Keratinocyte (primary cell): ENCODE measurements at regions not wholly inside any gene's neighbourhood (a gene's known extent, or its start where the extent isn't known, plus 50 kb on each side); places are given as distances from the start of the nearest gene placed in this dataset.

Experiments used
- DNase-seq: peaks from one replicate; pipeline ENCODE4 v3.0.0-alpha.2; 2011; ENCODE audit warnings: low read depth, missing footprints, low spot score
- FAIRE-seq: peaks from 2 replicates; lab custom pipeline; 2011; peaks lifted over from hg19 to GRCh38; lab: Jason Lieb, UNC
- H2AFZ ChIP-seq: 2 replicates; pipeline ENCODE4 v1.6.0; 2012; ENCODE audit warnings: low read length, control low read depth, inconsistent platforms; ENCODE audit not compliant: control insufficient read depth
- H3K27ac ChIP-seq: 2 replicates; pipeline ENCODE4 v1.5.1; 2011; ENCODE audit warnings: low read length; ENCODE audit not compliant: control insufficient read depth, insufficient read depth
- H3K27me3 ChIP-seq: 3 replicates; pipeline ENCODE4 v1.6.0; 2011; ENCODE audit warnings: low read length; ENCODE audit not compliant: control insufficient read depth, insufficient read depth; ENCODE audit errors: extremely low read depth
- H3K36me3 ChIP-seq, 2 experiments: 2 replicates in 1 of 2; 3 replicates in 1 of 2; pipeline ENCODE4 v1.5.1; 2011; ENCODE audit warnings: low read length in 2 of 2, mild to moderate bottlenecking in 1 of 2; ENCODE audit not compliant: control insufficient read depth in 2 of 2, insufficient read depth in 2 of 2; ENCODE audit errors: extremely low read depth in 1 of 2
- H3K4me1 ChIP-seq: 3 replicates; pipeline ENCODE4 v1.5.1; 2011; ENCODE audit warnings: low read length; ENCODE audit not compliant: control insufficient read depth, insufficient read depth; ENCODE audit errors: extremely low read depth
- H3K4me2 ChIP-seq: 3 replicates; pipeline ENCODE4 v1.6.0; 2011; ENCODE audit warnings: low read depth, low read length; ENCODE audit not compliant: control insufficient read depth, insufficient read depth; ENCODE audit errors: extremely low read depth
- H3K4me3 ChIP-seq, 3 experiments: fragments of 200-600 bp in 1 of 3; sonication (generic) in 1 of 3; 2 replicates in 2 of 3; 3 replicates in 1 of 3; pipeline ENCODE4 v1.5.1; 2011 to 2016; ENCODE audit warnings: low read length in 3 of 3, mild to moderate bottlenecking in 3 of 3, control low read depth in 2 of 3, inconsistent platforms in 1 of 3, low read depth in 1 of 3, mixed read lengths in 1 of 3, mixed run types in 1 of 3, moderate library complexity in 1 of 3; ENCODE audit not compliant: control insufficient read depth in 2 of 3, insufficient read depth in 2 of 3; ENCODE audit errors: extremely low read depth in 1 of 3
- H3K79me2 ChIP-seq: 2 replicates; pipeline ENCODE4 v1.6.0; 2012; ENCODE audit warnings: low read length; ENCODE audit not compliant: control insufficient read depth, insufficient read depth
- H3K9ac ChIP-seq: 3 replicates; pipeline ENCODE4 v1.6.0; 2011; ENCODE audit warnings: low read length; ENCODE audit not compliant: control insufficient read depth, insufficient read depth; ENCODE audit errors: extremely low read depth
- H3K9me1 ChIP-seq: 3 replicates; pipeline ENCODE4 v1.6.0; 2011; ENCODE audit warnings: low read length; ENCODE audit not compliant: control insufficient read depth, insufficient read depth; ENCODE audit errors: extremely low read depth
- H3K9me3 ChIP-seq: 2 replicates; pipeline ENCODE4 v1.5.1; 2012; ENCODE audit warnings: low read depth, low read length; ENCODE audit not compliant: control insufficient read depth
- H4K20me1 ChIP-seq: 3 replicates; pipeline ENCODE4 v1.6.0; 2011; ENCODE audit warnings: low read length; ENCODE audit not compliant: control insufficient read depth, insufficient read depth; ENCODE audit errors: extremely low read depth
- CTCF ChIP-seq, 3 experiments: IDR thresholded peaks in 1 of 3; conservative IDR thresholded peaks in 1 of 3; optimal IDR thresholded peaks in 1 of 3; 2 replicates in 2 of 3; 3 replicates in 1 of 3; pipeline versions ENCODE3 to v1.5.1; 2011; ENCODE audit warnings: low read length in 3 of 3, mild to moderate bottlenecking in 3 of 3, moderate library complexity in 2 of 3, control low read depth in 1 of 3, inconsistent platforms in 1 of 3; ENCODE audit not compliant: insufficient read depth in 2 of 3; ENCODE audit errors: extremely low read depth in 1 of 3
- EZH2 ChIP-seq: IDR thresholded peaks from one replicate; pipeline ENCODE4 v1.6.1; 2012; ENCODE audit warnings: inconsistent platforms, mild to moderate bottlenecking, low read length, moderate library complexity
- dilution Hi-C: fragments of 300-500 bp; cut with MboI; formaldehyde crosslinking; loops from one replicate; pipeline ENCODE4 v1.7.0; 2020; ENCODE audit warnings: low sequenced_read_pairs; ENCODE audit not compliant: extremely low pct_ligation_motif_present

DNA sequence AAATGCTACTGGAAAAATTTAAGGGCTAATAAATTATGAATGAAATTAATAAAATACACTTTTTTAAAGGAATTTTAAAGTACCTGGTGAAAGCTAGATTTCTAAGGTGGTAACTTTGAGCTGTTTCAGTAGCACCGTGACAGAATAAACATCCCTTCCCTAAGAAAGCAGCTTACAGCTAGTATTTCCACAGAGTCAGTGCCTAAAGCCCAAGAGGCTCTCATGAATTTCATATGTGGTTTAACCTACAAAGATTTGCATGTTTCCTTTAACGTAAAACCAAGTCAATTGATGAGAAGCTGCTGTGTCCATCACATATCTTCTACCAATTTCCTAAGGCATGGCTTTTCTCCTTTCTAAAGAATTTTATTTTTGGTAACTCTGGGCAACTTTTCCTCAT, 56.8 kb downstream of the IFNG start:
- Histone ChIP-seq H3K27ac (no peak overlapping the region), H3K9ac (no peak overlapping the region), H3K9me1 (no peaks in the 10 kb centered on the region), H3K36me3 (no peaks in the 10 kb centered on the region), H4K20me1 (no peaks in the 10 kb centered on the region), H3K4me1 (peaks cover 21% of the 10 kb centered on the region), H3K9me3 (no peaks in the 10 kb centered on the region), H3K4me3 (no peak overlapping the region), H2AFZ (no peak overlapping the region), H3K4me2 (no peak overlapping the region), H3K27me3 (no peaks in the 10 kb centered on the region), H3K79me2 (no peaks in the 10 kb centered on the region)
- DNase-seq (no peak), FAIRE-seq (no peak)
- no peak for TF ChIP-seq EZH2
- TF ChIP-seq CTCF (optimal IDR thresholded peaks at IDR 0.05 in 1 of 3, IDR thresholded peaks at IDR 0.05 in 1 of 3, conservative IDR thresholded peaks at IDR 0.05 in 1 of 3; ENCODE audit: extremely low read depth in 1 of 3, insufficient read depth in 2 of 3, low read length in 3 of 3) = no peak
- dilution Hi-C loops = no loop called here

GRCh38 chr12:68102163-68102562, 57.4 kb downstream of the IFNG start:
- H3K4me1 ChIP-seq = peaks cover 27% of the 10 kb centered on the region
- no peaks in the 10 kb centered on the region for H3K9me1 ChIP-seq
- H3K9ac ChIP-seq = no peak overlapping the region
- no peak overlapping the region for H2AFZ ChIP-seq
- no peaks in the 10 kb centered on the region for H3K27me3 ChIP-seq
- DNase-seq = no peak
- H4K20me1 ChIP-seq = no peaks in the 10 kb centered on the region
- dilution Hi-C loops = no loop called here
- no peak overlapping the region for H3K27ac ChIP-seq
- TF ChIP-seq EZH2 = no peak
- no peak for TF ChIP-seq CTCF (optimal IDR thresholded peaks at IDR 0.05 in 1 of 3, IDR thresholded peaks at IDR 0.05 in 1 of 3, conservative IDR thresholded peaks at IDR 0.05 in 1 of 3; ENCODE audit: extremely low read depth in 1 of 3, insufficient read depth in 2 of 3, low read length in 3 of 3)
- FAIRE-seq = no peak
- H3K9me3 ChIP-seq = no peaks in the 10 kb centered on the region
- H3K4me3 ChIP-seq = no peak overlapping the region
- H3K79me2 ChIP-seq = no peaks in the 10 kb centered on the region
- no peak overlapping the region for H3K4me2 ChIP-seq
- no peaks in the 10 kb centered on the region for H3K36me3 ChIP-seq
